ENCODE measurements at regions not wholly inside any gene's neighbourhood (a gene's known extent, or its start where the extent isn't known, plus 50 kb on each side); places are given as distances from the start of the nearest gene placed in this dataset.
"Not testable (repeated sequence)": the region's sequence is repeated elsewhere in the genome, so short reads cannot be mapped to it uniquely, and the experiment has no call there.

GRCh38 chr5:171540865-171541264, 121.4 kb downstream of the FGF18 start:
- Histone ChIP-seq H3K4me1 (ENCODE audit: control insufficient read depth in 3 of 3, insufficient read depth in 3 of 3, low read length in 3 of 3) (peaks cover 16 to 24% (median 23%) of the 10 kb centered on the region in 3 donors), H3K9ac (ENCODE audit: low read depth in 1 of 3, low read length in 3 of 3) (no peak overlapping the region), H3K9me3 (ENCODE audit: control insufficient read depth in 3 of 3, low read length in 3 of 3) (no peaks in the 10 kb centered on the region), H3K27ac (ENCODE audit: low read depth, low read length) (no peak overlapping the region), H3K4me3 (ENCODE audit: low read length in 3 of 3) (no peak overlapping the region), H3K27me3 (ENCODE audit: control insufficient read depth in 3 of 3, insufficient read depth in 3 of 3, low read length in 3 of 3) (no peaks in the 10 kb centered on the region), H3K36me3 (ENCODE audit: control insufficient read depth in 3 of 3, insufficient read depth in 3 of 3, low read length in 3 of 3) (no peaks in the 10 kb centered on the region)

GRCh38 chr5:171541341-171541776, 121.9 kb downstream of the FGF18 start:
- no peaks in the 10 kb centered on the region for H3K9me3 ChIP-seq (ENCODE audit: control insufficient read depth in 3 of 3, low read length in 3 of 3)
- peak overlapping the region in 1 of 3 donors; percentile 25 for H3K9ac ChIP-seq (ENCODE audit: low read depth in 1 of 3, low read length in 3 of 3)
- no peak overlapping the region for H3K4me3 ChIP-seq (ENCODE audit: low read length in 3 of 3)
- H3K36me3 ChIP-seq (ENCODE audit: control insufficient read depth in 3 of 3, insufficient read depth in 3 of 3, low read length in 3 of 3) = no peaks in the 10 kb centered on the region
- peaks cover 16 to 24% (median 23%) of the 10 kb centered on the region in 3 donors for H3K4me1 ChIP-seq (ENCODE audit: control insufficient read depth in 3 of 3, insufficient read depth in 3 of 3, low read length in 3 of 3)
- peak overlapping the region; percentile 81 for H3K27ac ChIP-seq (ENCODE audit: low read depth, low read length)
- H3K27me3 ChIP-seq (ENCODE audit: control insufficient read depth in 3 of 3, insufficient read depth in 3 of 3, low read length in 3 of 3) = no peaks in the 10 kb centered on the region

GRCh38 chr5:171542525-171543140, 123.2 kb downstream of the FGF18 start:
- no peaks in the 10 kb centered on the region for H3K27me3 ChIP-seq (ENCODE audit: control insufficient read depth in 3 of 3, insufficient read depth in 3 of 3, low read length in 3 of 3)
- peaks cover 16 to 24% (median 23%) of the 10 kb centered on the region in 3 donors for H3K4me1 ChIP-seq (ENCODE audit: control insufficient read depth in 3 of 3, insufficient read depth in 3 of 3, low read length in 3 of 3)
- H3K9me3 ChIP-seq (ENCODE audit: control insufficient read depth in 3 of 3, low read length in 3 of 3) = no peaks in the 10 kb centered on the region
- H3K27ac ChIP-seq (ENCODE audit: low read depth, low read length) = peak overlapping the region; percentile 81
- peak overlapping the region; percentile 30 to 64 (median 59) for H3K9ac ChIP-seq (ENCODE audit: low read depth in 1 of 3, low read length in 3 of 3)
- no peaks in the 10 kb centered on the region for H3K36me3 ChIP-seq (ENCODE audit: control insufficient read depth in 3 of 3, insufficient read depth in 3 of 3, low read length in 3 of 3)
- peak overlapping the region in 2 of 3 donors; percentile 43 to 63 for H3K4me3 ChIP-seq (ENCODE audit: low read length in 3 of 3)

DNA sequence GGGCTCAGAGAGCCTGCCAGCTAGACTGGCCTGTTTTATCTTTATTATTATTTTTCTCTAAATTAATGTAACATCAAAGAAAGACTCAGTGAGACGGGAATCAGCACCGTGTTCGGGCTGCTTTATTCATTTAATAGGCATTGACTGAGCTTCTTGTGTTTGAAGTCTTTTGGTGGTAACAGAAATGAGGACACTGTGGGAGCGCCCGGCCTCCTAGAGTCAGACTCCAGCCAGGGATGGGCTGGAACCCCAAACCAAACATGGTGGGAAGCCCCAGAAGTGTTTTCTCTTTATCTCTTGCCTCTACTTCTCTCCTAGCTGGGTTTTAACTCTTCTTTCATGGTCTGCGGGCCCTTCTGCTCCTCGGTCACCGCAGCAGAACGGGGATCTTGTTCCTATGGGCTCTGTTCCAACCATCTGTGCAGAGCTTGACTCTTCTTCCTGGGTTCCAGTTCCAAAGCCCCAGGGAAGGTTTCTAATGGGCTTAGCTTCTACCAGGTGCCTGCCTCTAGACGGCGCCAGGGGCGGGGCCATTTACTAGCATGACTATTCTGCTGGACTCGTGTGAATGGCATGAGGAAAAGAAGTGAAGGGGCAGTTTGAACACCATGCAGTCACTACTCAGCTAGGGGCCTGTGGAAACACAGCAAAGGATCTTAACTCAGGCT, 123.8 kb downstream of the FGF18 start:
- no peaks in the 10 kb centered on the region for H3K27me3 ChIP-seq (ENCODE audit: control insufficient read depth in 3 of 3, insufficient read depth in 3 of 3, low read length in 3 of 3)
- H3K36me3 ChIP-seq (ENCODE audit: control insufficient read depth in 3 of 3, insufficient read depth in 3 of 3, low read length in 3 of 3) = no peaks in the 10 kb centered on the region
- peak overlapping the region; percentile 81 for H3K27ac ChIP-seq (ENCODE audit: low read depth, low read length)
- peaks cover 16 to 24% (median 23%) of the 10 kb centered on the region in 3 donors for H3K4me1 ChIP-seq (ENCODE audit: control insufficient read depth in 3 of 3, insufficient read depth in 3 of 3, low read length in 3 of 3)
- H3K4me3 ChIP-seq (ENCODE audit: low read length in 3 of 3) = no peak overlapping the region
- no peaks in the 10 kb centered on the region for H3K9me3 ChIP-seq (ENCODE audit: control insufficient read depth in 3 of 3, low read length in 3 of 3)
- peak overlapping the region in 2 of 3 donors; percentile 30 to 59 for H3K9ac ChIP-seq (ENCODE audit: low read depth in 1 of 3, low read length in 3 of 3)

DNA sequence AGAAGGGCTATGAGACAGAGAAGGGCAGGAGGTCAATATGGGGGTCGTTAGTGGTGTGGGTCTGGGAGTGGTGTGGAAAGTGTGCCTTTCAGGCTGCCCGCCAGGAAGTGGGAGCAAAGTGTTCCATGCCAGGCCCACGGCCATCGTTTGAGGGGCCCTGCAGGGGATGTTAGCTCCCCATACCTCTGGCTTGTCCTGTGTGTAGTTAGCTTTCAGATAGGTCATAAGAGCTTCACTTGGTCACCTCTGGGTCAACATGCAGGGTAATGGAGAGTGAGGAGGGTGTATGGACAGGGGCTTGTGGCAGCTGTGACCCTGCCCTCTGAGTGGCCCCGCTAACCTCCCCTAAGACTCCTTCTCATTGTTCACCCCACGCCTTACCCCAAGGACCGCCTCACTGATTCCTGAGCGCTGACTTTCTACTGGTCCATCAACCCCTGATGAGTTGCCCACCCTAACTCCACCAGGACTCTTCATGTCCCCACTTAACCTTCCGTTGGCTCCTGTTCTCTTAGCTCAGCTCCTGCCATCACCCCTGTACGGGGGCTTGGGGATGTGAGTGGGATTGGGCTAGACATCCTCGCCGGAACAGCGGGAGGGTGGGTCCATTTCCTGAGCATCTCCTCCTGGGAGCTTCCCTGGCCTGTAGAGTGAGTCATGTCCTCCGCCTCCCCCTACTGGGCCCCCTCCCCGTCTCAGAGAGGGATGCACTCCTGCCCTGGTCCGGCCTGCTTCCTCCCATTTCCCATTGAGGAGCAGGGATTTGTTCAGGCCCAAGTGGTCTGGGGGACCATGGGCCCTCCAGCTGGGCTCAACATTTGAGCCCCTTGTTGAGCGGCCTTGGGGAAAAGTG, 125.7 kb downstream of the FGF18 start:
- no peak overlapping the region for H3K4me3 ChIP-seq (ENCODE audit: low read length in 3 of 3)

DNA sequence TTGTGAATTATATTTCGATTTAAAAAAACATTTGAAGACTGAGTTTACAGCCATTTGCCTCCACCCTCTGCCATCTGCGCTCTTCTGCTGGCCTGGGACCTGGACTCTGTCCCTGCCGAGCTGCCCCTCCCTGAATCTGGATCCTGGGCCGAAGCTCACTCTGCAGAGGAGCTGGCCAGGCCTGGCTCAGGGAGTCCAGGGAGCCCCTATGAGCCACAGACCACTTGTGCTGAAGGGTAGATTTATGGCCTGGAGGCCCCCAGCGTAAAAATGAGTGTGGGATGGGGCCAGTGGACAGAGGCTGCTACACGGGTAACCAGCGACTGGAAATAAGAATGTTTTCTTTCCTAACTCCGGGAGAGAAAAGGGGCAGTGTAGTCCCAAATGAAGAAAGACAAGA, 129.8 kb downstream of the FGF18 start:
- no peak overlapping the region for H3K27ac ChIP-seq (ENCODE audit: low read depth, low read length)
- H3K4me3 ChIP-seq (ENCODE audit: low read length in 3 of 3) = no peak overlapping the region
- no peaks in the 10 kb centered on the region for H3K27me3 ChIP-seq (ENCODE audit: control insufficient read depth in 3 of 3, insufficient read depth in 3 of 3, low read length in 3 of 3)
- no peaks in the 10 kb centered on the region for H3K36me3 ChIP-seq (ENCODE audit: control insufficient read depth in 3 of 3, insufficient read depth in 3 of 3, low read length in 3 of 3)
- H3K9ac ChIP-seq (ENCODE audit: low read depth in 1 of 3, low read length in 3 of 3) = no peak overlapping the region
- no peaks in the 10 kb centered on the region for H3K9me3 ChIP-seq (ENCODE audit: control insufficient read depth in 3 of 3, low read length in 3 of 3)
- H3K4me1 ChIP-seq (ENCODE audit: control insufficient read depth in 3 of 3, insufficient read depth in 3 of 3, low read length in 3 of 3) = no peaks in the 10 kb centered on the region

More for the DNA sequence above, 125.7 kb downstream of the FGF18 start:
- no peak overlapping the region for H3K9ac ChIP-seq (ENCODE audit: low read depth in 1 of 3, low read length in 3 of 3)
- H3K4me1 ChIP-seq (ENCODE audit: control insufficient read depth in 3 of 3, insufficient read depth in 3 of 3, low read length in 3 of 3) = peaks cover 16 to 24% (median 23%) of the 10 kb centered on the region in 3 donors
- H3K36me3 ChIP-seq (ENCODE audit: control insufficient read depth in 3 of 3, insufficient read depth in 3 of 3, low read length in 3 of 3) = no peaks in the 10 kb centered on the region
- no peaks in the 10 kb centered on the region for H3K27me3 ChIP-seq (ENCODE audit: control insufficient read depth in 3 of 3, insufficient read depth in 3 of 3, low read length in 3 of 3)
- no peaks in the 10 kb centered on the region for H3K9me3 ChIP-seq (ENCODE audit: control insufficient read depth in 3 of 3, low read length in 3 of 3)
- H3K27ac ChIP-seq (ENCODE audit: low read depth, low read length) = no peak overlapping the region

GRCh38 chr5:171553817-171554216, 134.4 kb downstream of the FGF18 start:
- not testable (repeated sequence) for H3K4me1 ChIP-seq (ENCODE audit: control insufficient read depth in 3 of 3, insufficient read depth in 3 of 3, low read length in 3 of 3); H3K9ac ChIP-seq (ENCODE audit: low read depth in 1 of 3, low read length in 3 of 3); H3K27ac ChIP-seq (ENCODE audit: low read depth, low read length); H3K4me3 ChIP-seq (ENCODE audit: low read length in 3 of 3); H3K36me3 ChIP-seq (ENCODE audit: control insufficient read depth in 3 of 3, insufficient read depth in 3 of 3, low read length in 3 of 3); H3K9me3 ChIP-seq (ENCODE audit: control insufficient read depth in 3 of 3, low read length in 3 of 3); H3K27me3 ChIP-seq (ENCODE audit: control insufficient read depth in 3 of 3, insufficient read depth in 3 of 3, low read length in 3 of 3)

DNA sequence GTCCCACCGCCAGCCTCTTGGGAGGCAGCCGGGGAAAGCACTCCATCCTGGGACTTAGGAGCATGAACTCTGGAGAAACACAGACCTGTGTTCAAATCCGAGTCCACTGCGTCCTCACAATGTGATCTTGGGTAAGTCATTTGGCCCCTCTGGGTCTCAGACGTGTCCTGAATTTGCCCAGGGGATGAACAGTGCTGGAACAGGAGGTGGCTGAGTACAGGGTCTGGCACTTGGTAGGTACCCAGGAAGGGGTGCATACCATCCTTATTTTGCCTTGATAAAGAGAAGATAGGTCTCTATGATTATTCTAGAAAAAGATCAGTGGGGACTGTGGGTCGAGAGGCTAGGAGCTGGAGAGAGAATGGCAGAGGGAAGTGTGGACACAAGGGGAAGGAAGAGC, 135.7 kb downstream of the FGF18 start:
- no peaks in the 10 kb centered on the region for H3K9me3 ChIP-seq (ENCODE audit: control insufficient read depth in 3 of 3, low read length in 3 of 3)
- H3K4me1 ChIP-seq (ENCODE audit: control insufficient read depth in 3 of 3, insufficient read depth in 3 of 3, low read length in 3 of 3) = no peaks in the 10 kb centered on the region
- no peak overlapping the region for H3K4me3 ChIP-seq (ENCODE audit: low read length in 3 of 3)
- H3K27ac ChIP-seq (ENCODE audit: low read depth, low read length) = no peak overlapping the region
- no peak overlapping the region for H3K9ac ChIP-seq (ENCODE audit: low read depth in 1 of 3, low read length in 3 of 3)
- no peaks in the 10 kb centered on the region for H3K27me3 ChIP-seq (ENCODE audit: control insufficient read depth in 3 of 3, insufficient read depth in 3 of 3, low read length in 3 of 3)
- no peaks in the 10 kb centered on the region for H3K36me3 ChIP-seq (ENCODE audit: control insufficient read depth in 3 of 3, insufficient read depth in 3 of 3, low read length in 3 of 3)

- no peak overlapping the region for H3K4me3 ChIP-seq (ENCODE audit: low read length in 3 of 3)
- no peak overlapping the region for H3K9ac ChIP-seq (ENCODE audit: low read depth in 1 of 3, low read length in 3 of 3)
- H3K36me3 ChIP-seq (ENCODE audit: control insufficient read depth in 3 of 3, insufficient read depth in 3 of 3, low read length in 3 of 3) = no peaks in the 10 kb centered on the region
- no peaks in the 10 kb centered on the region for H3K9me3 ChIP-seq (ENCODE audit: control insufficient read depth in 3 of 3, low read length in 3 of 3)
- no peaks in the 10 kb centered on the region for H3K27me3 ChIP-seq (ENCODE audit: control insufficient read depth in 3 of 3, insufficient read depth in 3 of 3, low read length in 3 of 3)
- H3K27ac ChIP-seq (ENCODE audit: low read depth, low read length) = no peak overlapping the region
- no peaks in the 10 kb centered on the region for H3K4me1 ChIP-seq (ENCODE audit: control insufficient read depth in 3 of 3, insufficient read depth in 3 of 3, low read length in 3 of 3)
These were observed 143.4 kb downstream of the FGF18 start for GRCh38 chr5:171562822-171563221.

DNA sequence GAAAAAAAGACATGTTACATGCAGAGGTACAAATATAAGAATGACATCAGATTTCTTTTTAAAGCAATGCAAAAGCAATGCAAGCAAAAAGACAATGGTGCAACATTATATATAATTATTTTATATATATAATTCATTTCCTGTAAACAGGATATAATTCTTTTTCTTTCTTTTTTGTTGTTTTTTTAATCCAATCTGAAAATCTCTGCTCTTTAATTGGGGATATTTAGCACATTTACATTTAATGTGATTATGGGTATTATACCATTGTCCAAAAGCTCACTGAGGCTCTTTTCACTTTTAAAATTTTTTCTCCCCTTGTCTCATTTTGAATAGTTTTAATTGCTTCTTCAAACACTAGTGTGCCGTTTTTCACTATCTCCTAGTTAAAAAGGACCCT, 148.9 kb downstream of the FGF18 start:
- Histone ChIP-seq H3K4me1 (ENCODE audit: control insufficient read depth in 3 of 3, insufficient read depth in 3 of 3, low read length in 3 of 3) (no peaks in the 10 kb centered on the region), H3K9me3 (ENCODE audit: control insufficient read depth in 3 of 3, low read length in 3 of 3) (peaks cover 0 to 4% (median 0%) of the 10 kb centered on the region in 3 donors), H3K27me3 (ENCODE audit: control insufficient read depth in 3 of 3, insufficient read depth in 3 of 3, low read length in 3 of 3) (no peaks in the 10 kb centered on the region), H3K4me3 (ENCODE audit: low read length in 3 of 3) (no peak overlapping the region), H3K27ac (ENCODE audit: low read depth, low read length) (no peak overlapping the region), H3K36me3 (ENCODE audit: control insufficient read depth in 3 of 3, insufficient read depth in 3 of 3, low read length in 3 of 3) (no peaks in the 10 kb centered on the region), H3K9ac (ENCODE audit: low read depth in 1 of 3, low read length in 3 of 3) (no peak overlapping the region)
